ENCODE measurements at regions not wholly inside any gene's neighbourhood (a gene's known extent, or its start where the extent isn't known, plus 50 kb on each side); places are given as distances from the start of the nearest gene placed in this dataset.

- TF ChIP-seq POLR2A (IDR thresholded peaks at IDR 0.05) (no peak), CTCF (IDR thresholded peaks at IDR 0.05) (no peak)
- intact Hi-C loops (cut with DNase I) = no loop called here
- no peak for DNase-seq
- no peaks in the 10 kb centered on the region for H3K36me3 ChIP-seq
- peaks cover 19 to 25% of the 10 kb centered on the region in 2 donors for H3K4me1 ChIP-seq
- H3K9me3 ChIP-seq = no peaks in the 10 kb centered on the region
- no peak overlapping the region for H3K4me3 ChIP-seq (replicated peaks in 1 of 3)
- 88 to 94% methylated on average over 1 of the region's 1 CpG for WGBS, 2 donors
- no peaks in the 10 kb centered on the region for H3K27me3 ChIP-seq
- H3K27ac ChIP-seq = no peak overlapping the region
Observed at GRCh38 chr9:13958672-13959071, 355.3 kb downstream of the NFIB start.

- no peak for DNase-seq
- Histone ChIP-seq H3K27ac (no peak overlapping the region), H3K4me3 (replicated peaks in 1 of 3) (no peak overlapping the region), H3K27me3 (no peaks in the 10 kb centered on the region), H3K4me1 (peaks cover 7 to 11% of the 10 kb centered on the region in 2 donors), H3K36me3 (no peaks in the 10 kb centered on the region), H3K9me3 (no peaks in the 10 kb centered on the region)
- TF ChIP-seq CTCF (IDR thresholded peaks at IDR 0.05) = no peak
- no peak for TF ChIP-seq POLR2A (IDR thresholded peaks at IDR 0.05)
- intact Hi-C loops (cut with DNase I) = no loop called here
- WGBS, 2 donors = 64 to 76% methylated on average over 2 of the region's 2 CpGs
Observed at GRCh38 chr9:13957089-13957488, 356.9 kb downstream of the NFIB start.

- H3K27ac ChIP-seq = no peak overlapping the region
- 84 to 92% methylated on average over 4 of the region's 4 CpGs for WGBS, 2 donors
- no peaks in the 10 kb centered on the region for H3K9me3 ChIP-seq
- no peak overlapping the region for H3K4me3 ChIP-seq (replicated peaks in 1 of 3)
- intact Hi-C loops (cut with DNase I) = no loop called here
- DNase-seq = no peak
- H3K4me1 ChIP-seq = peaks cover 0 to 1% of the 10 kb centered on the region in 2 donors
- TF ChIP-seq POLR2A (IDR thresholded peaks at IDR 0.05) = no peak
- TF ChIP-seq CTCF (IDR thresholded peaks at IDR 0.05) = no peak
- H3K27me3 ChIP-seq = no peaks in the 10 kb centered on the region
- no peaks in the 10 kb centered on the region for H3K36me3 ChIP-seq
Observed at GRCh38 chr9:13956107-13956506, 357.8 kb downstream of the NFIB start.

- H3K27me3 ChIP-seq = no peaks in the 10 kb centered on the region
- no peak overlapping the region for H3K27ac ChIP-seq
- intact Hi-C loops (cut with DNase I) = no loop called here
- no peak overlapping the region for H3K4me3 ChIP-seq (replicated peaks in 1 of 3)
- no peaks in the 10 kb centered on the region for H3K4me1 ChIP-seq
- WGBS, 2 donors = 94 to 96% methylated on average over 6 of the region's 6 CpGs
- TF ChIP-seq POLR2A (IDR thresholded peaks at IDR 0.05) (no peak), CTCF (IDR thresholded peaks at IDR 0.05) (no peak)
- no peaks in the 10 kb centered on the region for H3K9me3 ChIP-seq
- no peaks in the 10 kb centered on the region for H3K36me3 ChIP-seq
- DNase-seq = no peak
Observed at GRCh38 chr9:13952906-13953305, 361.0 kb downstream of the NFIB start.

GRCh38 chr9:13948037-13948436 lies 365.9 kb downstream of the NFIB start:
- Histone ChIP-seq H3K27ac (no peak overlapping the region), H3K27me3 (no peaks in the 10 kb centered on the region), H3K4me3 (replicated peaks in 1 of 3) (no peak overlapping the region), H3K36me3 (no peaks in the 10 kb centered on the region), H3K9me3 (no peaks in the 10 kb centered on the region), H3K4me1 (no peaks in the 10 kb centered on the region)
- DNase-seq = no peak
- WGBS, 2 donors = 77 to 82% methylated on average over 4 of the region's 4 CpGs
- no peak for TF ChIP-seq CTCF (IDR thresholded peaks at IDR 0.05)
- no peak for TF ChIP-seq POLR2A (IDR thresholded peaks at IDR 0.05)
- intact Hi-C loops (cut with DNase I) = no loop called here

Data from thyroid gland (tissue), 4 donors.